Astrocyte of the spinal cord (primary cell): ENCODE measurements at regions not wholly inside any gene's neighbourhood (a gene's known extent, or its start where the extent isn't known, plus 50 kb on each side); places are given as distances from the start of the nearest gene placed in this dataset.
A peak's percentile ranks its signal among the peaks of the same experiment; 100 is the strongest.

Experiments
- DNase-seq: peaks from one replicate; pipeline ENCODE4 v3.0.0; 2011; ENCODE audit warnings: low read depth, low spot score
- H3K4me3 ChIP-seq: 2 replicates; pipeline ENCODE4 v1.5.1; 2011; ENCODE audit warnings: low read depth, mild to moderate bottlenecking, low read length, moderate library complexity
- in situ Hi-C: cut with HindIII; loops from 2 replicates; pipeline ENCODE4 v1.10.0; 2017; ENCODE audit warnings: low sequenced_read_pairs
- TF ChIP-seq, protein P1 (sequence below): IDR thresholded peaks from 2 replicates; pipeline ENCODE4 v1.5.1; 2012; ENCODE audit warnings: low read depth, mild to moderate bottlenecking, low read length, inconsistent platforms

DNA sequence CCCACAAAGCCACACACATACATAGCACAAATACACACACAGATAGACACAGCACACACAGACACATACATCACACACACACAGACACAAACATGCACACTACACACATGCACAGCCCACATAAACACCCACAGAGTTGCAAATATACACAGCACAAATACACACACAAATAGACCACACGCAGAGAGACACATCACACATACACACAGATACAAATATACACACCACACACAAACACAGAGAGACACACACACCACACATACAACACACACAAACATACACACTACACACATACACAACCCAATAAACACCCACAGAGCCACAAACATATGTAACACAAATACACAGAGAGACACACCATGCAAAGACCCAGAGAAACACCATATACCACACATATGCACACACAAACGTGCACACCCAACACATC is 154.9 kb downstream of the GLUL start:
- in situ Hi-C loops = no loop called here
- H3K4me3 ChIP-seq = no peak overlapping the region
- DNase-seq = no peak
- TF ChIP-seq, protein P1, sequence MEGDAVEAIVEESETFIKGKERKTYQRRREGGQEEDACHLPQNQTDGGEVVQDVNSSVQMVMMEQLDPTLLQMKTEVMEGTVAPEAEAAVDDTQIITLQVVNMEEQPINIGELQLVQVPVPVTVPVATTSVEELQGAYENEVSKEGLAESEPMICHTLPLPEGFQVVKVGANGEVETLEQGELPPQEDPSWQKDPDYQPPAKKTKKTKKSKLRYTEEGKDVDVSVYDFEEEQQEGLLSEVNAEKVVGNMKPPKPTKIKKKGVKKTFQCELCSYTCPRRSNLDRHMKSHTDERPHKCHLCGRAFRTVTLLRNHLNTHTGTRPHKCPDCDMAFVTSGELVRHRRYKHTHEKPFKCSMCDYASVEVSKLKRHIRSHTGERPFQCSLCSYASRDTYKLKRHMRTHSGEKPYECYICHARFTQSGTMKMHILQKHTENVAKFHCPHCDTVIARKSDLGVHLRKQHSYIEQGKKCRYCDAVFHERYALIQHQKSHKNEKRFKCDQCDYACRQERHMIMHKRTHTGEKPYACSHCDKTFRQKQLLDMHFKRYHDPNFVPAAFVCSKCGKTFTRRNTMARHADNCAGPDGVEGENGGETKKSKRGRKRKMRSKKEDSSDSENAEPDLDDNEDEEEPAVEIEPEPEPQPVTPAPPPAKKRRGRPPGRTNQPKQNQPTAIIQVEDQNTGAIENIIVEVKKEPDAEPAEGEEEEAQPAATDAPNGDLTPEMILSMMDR = no peak

DNA sequence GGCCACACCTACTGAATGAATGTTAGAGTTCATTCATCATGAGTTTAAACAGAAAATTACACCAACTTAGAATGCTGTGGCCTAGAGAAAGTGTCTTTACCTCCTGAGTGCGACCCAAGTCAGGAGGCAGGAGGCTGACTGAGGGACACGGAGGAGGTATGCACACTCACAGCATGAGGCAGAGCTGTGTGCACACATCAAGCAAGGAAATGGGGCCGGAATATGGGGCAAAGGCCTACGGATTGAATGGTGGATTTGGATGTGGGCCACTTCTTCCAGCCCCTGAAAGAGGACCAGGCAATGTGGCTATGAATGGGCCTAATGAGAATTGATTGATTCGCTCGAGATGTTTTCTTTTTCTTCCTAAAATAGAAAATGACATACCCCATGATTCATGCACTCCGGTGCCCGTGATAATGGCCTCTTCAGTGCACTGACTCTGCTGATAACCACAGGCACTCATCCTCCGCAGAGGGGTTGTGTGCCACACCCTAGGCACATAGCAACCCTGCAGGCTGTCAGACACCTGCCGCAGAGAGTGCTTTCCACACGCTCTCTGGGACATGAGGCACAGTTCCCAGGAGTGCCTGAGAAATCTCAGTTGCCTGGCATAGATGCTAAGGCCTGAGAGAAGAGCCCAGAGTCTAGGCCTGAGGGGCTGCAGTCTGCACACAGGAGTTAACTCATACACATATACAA is 155.5 kb downstream of the GLUL start:
- TF ChIP-seq, protein P1 = no peak
- in situ Hi-C loops = no loop called here
- peak; percentile 24 for DNase-seq
- no peak overlapping the region for H3K4me3 ChIP-seq

GRCh38 chr1:182235604-182235951 is 156.0 kb downstream of the GLUL start:
- no peak for DNase-seq
- in situ Hi-C loops = no loop called here
- TF ChIP-seq, protein P1 = no peak
- no peak overlapping the region for H3K4me3 ChIP-seq

DNA sequence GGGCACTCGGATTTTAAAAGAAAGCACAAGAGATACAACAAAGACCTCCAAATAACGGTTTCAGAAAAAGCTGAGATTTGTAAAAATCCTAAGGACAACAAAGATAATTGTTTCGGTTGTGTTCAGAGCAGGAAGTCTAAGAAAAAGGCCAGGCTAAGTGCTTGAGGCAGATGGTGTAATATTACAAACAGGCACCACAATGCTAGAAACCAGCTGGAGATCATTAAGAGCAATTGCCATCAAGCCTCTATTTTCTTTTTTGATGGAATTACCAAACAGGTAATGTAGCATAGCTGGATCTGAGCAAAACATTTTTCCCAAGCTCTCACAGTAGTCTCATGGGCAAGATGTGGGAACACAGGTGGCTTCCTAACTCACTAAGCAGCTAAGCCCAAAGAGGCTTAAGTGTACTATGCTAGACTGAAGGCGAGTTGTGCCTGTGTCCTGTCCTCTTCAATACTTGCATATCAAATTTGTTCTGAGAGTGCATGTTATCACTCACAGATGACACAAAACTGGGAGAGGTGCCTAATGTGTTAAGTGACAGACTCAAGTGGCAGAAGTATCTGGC is 161.6 kb downstream of the GLUL start:
- TF ChIP-seq, protein P1 = no peak
- in situ Hi-C loops = no loop called here
- no peak overlapping the region for H3K4me3 ChIP-seq
- DNase-seq = peak; percentile 34

DNA sequence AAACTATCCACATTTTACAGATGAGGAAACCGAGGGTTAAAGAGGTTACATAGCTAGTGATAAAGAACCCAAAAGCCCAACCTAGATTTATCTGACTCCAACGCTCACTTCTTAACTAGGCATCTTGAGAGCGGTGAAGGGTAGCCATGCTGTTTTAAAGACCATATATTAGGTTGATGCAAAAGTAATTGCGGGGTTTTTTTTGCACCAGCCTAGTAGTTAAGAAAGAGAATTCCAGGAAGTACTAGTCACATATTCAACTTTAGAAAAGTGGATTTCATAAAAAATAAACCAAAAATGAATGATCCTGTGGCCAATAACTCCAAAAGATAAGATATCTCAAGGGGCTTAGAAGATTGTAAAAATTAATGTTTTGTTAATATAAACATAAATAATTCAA is 162.1 kb downstream of the GLUL start:
- TF ChIP-seq, protein P1 = no peak
- H3K4me3 ChIP-seq = no peak overlapping the region
- in situ Hi-C loops = no loop called here
- peak; percentile 8 for DNase-seq

- no peak overlapping the region for H3K4me3 ChIP-seq
- in situ Hi-C loops = no loop called here
- TF ChIP-seq, protein P1 = no peak
- DNase-seq = no peak
These were observed 163.6 kb downstream of the GLUL start for GRCh38 chr1:182227864-182228547.
